Activated CD4-positive, alpha-beta T cell treated with anti-CD3 and anti-CD28 coated beads for 36 hours (primary cell): ENCODE measurements at regions not wholly inside any gene's neighbourhood (a gene's known extent, or its start where the extent isn't known, plus 50 kb on each side); places are given as distances from the start of the nearest gene placed in this dataset.

Experiments
- ATAC-seq: fragments of 200-7000 bp; cut with Tn5 transposase; one replicate; pipeline ENCODE4 v1.10.0; 2021; ENCODE audit warnings: mild to moderate bottlenecking, moderate library complexity
- CTCF ChIA-PET: fragments of 350-600 bp; sonication (Branson Sonifier 250); formaldehyde crosslinking; loops from one replicate; lab custom pipeline; 2021; ENCODE audit warnings: antibody characterized with exemption; lab: Charles Lee
- POLR2A ChIA-PET: fragments of 350-600 bp; sonication (Branson Sonifier 250); formaldehyde crosslinking; loops from one replicate; lab custom pipeline; 2021; ENCODE audit warnings: antibody characterized with exemption, inconsistent platforms; lab: Charles Lee
- DNase-seq: peaks from one replicate; pipeline ENCODE4 v3.0.0-alpha.2; 2020
- H3K27ac Mint-ChIP-seq: one replicate; pipeline ENCODE4 v1.8.0; 2021; ENCODE audit warnings: mixed read lengths
- H3K27me3 Mint-ChIP-seq: one replicate; pipeline ENCODE4 v1.8.0; 2021; ENCODE audit warnings: mixed read lengths
- H3K36me3 Mint-ChIP-seq: one replicate; pipeline ENCODE4 v1.8.0; 2021; ENCODE audit warnings: low read depth, mixed read lengths
- H3K4me1 Mint-ChIP-seq: one replicate; pipeline ENCODE4 v1.8.0; 2021; ENCODE audit warnings: mixed read lengths
- H3K4me3 Mint-ChIP-seq: one replicate; pipeline ENCODE4 v1.8.0; 2021; ENCODE audit warnings: mild to moderate bottlenecking, moderate library complexity, mixed read lengths
- H3K9me3 Mint-ChIP-seq: one replicate; pipeline ENCODE4 v1.8.0; 2021; ENCODE audit warnings: low read depth, mixed read lengths
- intact Hi-C, 2 experiments: fragments of 100-400 bp; cut with DNase I in 1 of 2; cut with micrococcal nuclease in 1 of 2; formaldehyde crosslinking; loops; one replicate each; pipeline versions ENCODE4 v1.14.2 to v1.15.1; 2022 to 2024; cut with DNase I, micrococcal nuclease

GRCh38 chr2:187915810-187916209 lies 361.6 kb upstream of the TFPI start:
- ATAC-seq, result no peak
- no peaks in the 10 kb centered on the region for H3K9me3 Mint-ChIP-seq
- H3K36me3 Mint-ChIP-seq, result no peaks in the 10 kb centered on the region
- intact Hi-C loops, result no loop called here
- CTCF ChIA-PET, result interaction anchor here (0.6 kb wide), 1 partner anchor 62 kb away, joined by 3 read pairs; no protein-coding TSS in a partner anchor
- H3K4me3 Mint-ChIP-seq, result no peak overlapping the region
- no peak overlapping the region for H3K27ac Mint-ChIP-seq
- POLR2A ChIA-PET, result no interaction called here
- no peaks in the 10 kb centered on the region for H3K4me1 Mint-ChIP-seq
- H3K27me3 Mint-ChIP-seq, result no peaks in the 10 kb centered on the region
- no peak for DNase-seq

- DNase-seq, result no peak
- H3K27ac Mint-ChIP-seq, result no peak overlapping the region
- intact Hi-C loops, result no loop called here
- no peaks in the 10 kb centered on the region for H3K36me3 Mint-ChIP-seq
- H3K4me3 Mint-ChIP-seq, result no peak overlapping the region
- no peaks in the 10 kb centered on the region for H3K4me1 Mint-ChIP-seq
- no peaks in the 10 kb centered on the region for H3K27me3 Mint-ChIP-seq
- ChIA-PET POLR2A (no interaction called here), CTCF (no interaction called here)
- H3K9me3 Mint-ChIP-seq, result no peaks in the 10 kb centered on the region
- no peak for ATAC-seq
Measured at GRCh38 chr2:187916799-187917198, 362.6 kb upstream of the TFPI start.

- intact Hi-C loops, result no loop called here
- DNase-seq, result no peak
- Mint-ChIP-seq H3K4me3 (no peak overlapping the region), H3K36me3 (no peaks in the 10 kb centered on the region), H3K9me3 (no peaks in the 10 kb centered on the region), H3K27me3 (no peaks in the 10 kb centered on the region), H3K4me1 (no peaks in the 10 kb centered on the region), H3K27ac (no peak overlapping the region)
- ChIA-PET CTCF (no interaction called here), POLR2A (no interaction called here)
- ATAC-seq, result no peak
Measured at GRCh38 chr2:187917535-187917934, 363.3 kb upstream of the TFPI start.

- DNase-seq (no peak), ATAC-seq (no peak)
- Mint-ChIP-seq H3K36me3 (no peaks in the 10 kb centered on the region), H3K4me3 (no peak overlapping the region), H3K27ac (no peak overlapping the region), H3K4me1 (no peaks in the 10 kb centered on the region), H3K27me3 (no peaks in the 10 kb centered on the region), H3K9me3 (peaks cover 2% of the 10 kb centered on the region)
- intact Hi-C loops, result no loop called here
- POLR2A ChIA-PET, result no interaction called here
- CTCF ChIA-PET, result no interaction called here
Measured at GRCh38 chr2:187918996-187919821, 365.0 kb upstream of the TFPI start.

- Mint-ChIP-seq H3K27ac (no peak overlapping the region), H3K27me3 (no peaks in the 10 kb centered on the region), H3K9me3 (peaks cover 2% of the 10 kb centered on the region), H3K4me3 (no peak overlapping the region), H3K4me1 (no peaks in the 10 kb centered on the region), H3K36me3 (no peaks in the 10 kb centered on the region)
- intact Hi-C loops, result no loop called here
- ChIA-PET CTCF (no interaction called here), POLR2A (no interaction called here)
- ATAC-seq (no peak), DNase-seq (no peak)
Measured at GRCh38 chr2:187920511-187920910, 366.3 kb upstream of the TFPI start.

GRCh38 chr2:187922846-187923245 lies 368.6 kb upstream of the TFPI start:
- CTCF ChIA-PET, result no interaction called here
- POLR2A ChIA-PET, result no interaction called here
- H3K4me3 Mint-ChIP-seq, result no peak overlapping the region
- no peak for ATAC-seq
- H3K9me3 Mint-ChIP-seq, result peaks cover 2% of the 10 kb centered on the region
- DNase-seq, result no peak
- intact Hi-C loops, result no loop called here
- H3K4me1 Mint-ChIP-seq, result no peaks in the 10 kb centered on the region
- H3K36me3 Mint-ChIP-seq, result no peaks in the 10 kb centered on the region
- no peak overlapping the region for H3K27ac Mint-ChIP-seq
- no peaks in the 10 kb centered on the region for H3K27me3 Mint-ChIP-seq

- Mint-ChIP-seq H3K4me3 (no peak overlapping the region), H3K27ac (no peak overlapping the region), H3K36me3 (no peaks in the 10 kb centered on the region), H3K27me3 (no peaks in the 10 kb centered on the region), H3K9me3 (peaks cover 2% of the 10 kb centered on the region), H3K4me1 (no peaks in the 10 kb centered on the region)
- no peak for ATAC-seq
- intact Hi-C loops, result no loop called here
- CTCF ChIA-PET, result no interaction called here
- POLR2A ChIA-PET, result no interaction called here
- no peak for DNase-seq
Measured at GRCh38 chr2:187924293-187924692, 367.4 kb upstream of the GULP1 start.

GRCh38 chr2:187934236-187934635 lies 357.4 kb upstream of the GULP1 start:
- Mint-ChIP-seq H3K27me3 (no peaks in the 10 kb centered on the region), H3K27ac (no peak overlapping the region), H3K9me3 (no peaks in the 10 kb centered on the region), H3K4me3 (no peak overlapping the region), H3K4me1 (no peaks in the 10 kb centered on the region), H3K36me3 (no peaks in the 10 kb centered on the region)
- POLR2A ChIA-PET, result no interaction called here
- DNase-seq (no peak), ATAC-seq (no peak)
- intact Hi-C loops, result no loop called here
- CTCF ChIA-PET, result no interaction called here

- Mint-ChIP-seq H3K36me3 (no peaks in the 10 kb centered on the region), H3K9me3 (no peaks in the 10 kb centered on the region), H3K4me1 (no peaks in the 10 kb centered on the region), H3K27me3 (no peaks in the 10 kb centered on the region), H3K27ac (no peak overlapping the region), H3K4me3 (no peak overlapping the region)
- DNase-seq (no peak), ATAC-seq (no peak)
- intact Hi-C loops, result no loop called here
- CTCF ChIA-PET, result no interaction called here
- POLR2A ChIA-PET, result no interaction called here
Measured at GRCh38 chr2:187934692-187935091, 357.0 kb upstream of the GULP1 start.

- ATAC-seq, result no peak
- CTCF ChIA-PET, result no interaction called here
- no peak for DNase-seq
- Mint-ChIP-seq H3K4me3 (no peak overlapping the region), H3K27ac (no peak overlapping the region), H3K36me3 (no peaks in the 10 kb centered on the region), H3K9me3 (no peaks in the 10 kb centered on the region), H3K27me3 (no peaks in the 10 kb centered on the region), H3K4me1 (no peaks in the 10 kb centered on the region)
- POLR2A ChIA-PET, result no interaction called here
- intact Hi-C loops, result no loop called here
Measured at GRCh38 chr2:187935126-187935525, 356.5 kb upstream of the GULP1 start.

GRCh38 chr2:187936228-187936627 lies 355.4 kb upstream of the GULP1 start:
- Mint-ChIP-seq H3K4me1 (no peaks in the 10 kb centered on the region), H3K4me3 (no peak overlapping the region), H3K9me3 (no peaks in the 10 kb centered on the region), H3K27ac (no peak overlapping the region), H3K36me3 (no peaks in the 10 kb centered on the region), H3K27me3 (no peaks in the 10 kb centered on the region)
- ATAC-seq (no peak), DNase-seq (no peak)
- CTCF ChIA-PET, result no interaction called here
- intact Hi-C loops, result no loop called here
- POLR2A ChIA-PET, result no interaction called here

GRCh38 chr2:187939180-187939579 lies 352.5 kb upstream of the GULP1 start:
- no peak for ATAC-seq
- intact Hi-C loops, result no loop called here
- no peak for DNase-seq
- Mint-ChIP-seq H3K27ac (no peak overlapping the region), H3K36me3 (no peaks in the 10 kb centered on the region), H3K4me3 (no peak overlapping the region), H3K27me3 (no peaks in the 10 kb centered on the region), H3K4me1 (no peaks in the 10 kb centered on the region), H3K9me3 (no peaks in the 10 kb centered on the region)
- CTCF ChIA-PET, result no interaction called here
- POLR2A ChIA-PET, result no interaction called here
